Nephron progenitor cell (in vitro differentiated cells): ENCODE measurements at regions not wholly inside any gene's neighbourhood (a gene's known extent, or its start where the extent isn't known, plus 50 kb on each side); places are given as distances from the start of the nearest gene placed in this dataset.
"Not testable (repeated sequence)": the region's sequence is repeated elsewhere in the genome, so short reads cannot be mapped to it uniquely, and the experiment has no call there.

Experiments used
- DNase-seq: peaks from one replicate; pipeline ENCODE4 v3.0.0; 2021
- H3K27ac Mint-ChIP-seq: 2 replicates; pipeline ENCODE4 v1.8.0; 2021; ENCODE audit warnings: mild to moderate bottlenecking, moderate library complexity, mixed read lengths
- H3K27me3 Mint-ChIP-seq: 2 replicates; pipeline ENCODE4 v1.8.0; 2021; ENCODE audit warnings: mild to moderate bottlenecking, low read depth, mixed read lengths; ENCODE audit not compliant: poor library complexity
- H3K36me3 Mint-ChIP-seq: 2 replicates; pipeline ENCODE4 v1.8.0; 2021; ENCODE audit warnings: low read depth, mixed read lengths
- H3K4me1 Mint-ChIP-seq: 2 replicates; pipeline ENCODE4 v1.8.0; 2021; ENCODE audit warnings: mixed read lengths
- H3K4me3 Mint-ChIP-seq: 2 replicates; pipeline ENCODE4 v1.8.0; 2021; ENCODE audit warnings: mild to moderate bottlenecking, moderate library complexity, mixed read lengths
- H3K9me3 Mint-ChIP-seq: 2 replicates; pipeline ENCODE4 v1.8.0; 2021; ENCODE audit warnings: mild to moderate bottlenecking, moderate library complexity, mixed read lengths
- CTCF ChIP-seq: fragments of 200-600 bp; sonication (generic); IDR thresholded peaks from 2 replicates; pipeline ENCODE4 v1.5.0; 2021; ENCODE audit warnings: antibody characterized with exemption

GRCh38 chr4:112823156-112823555 lies 186.2 kb downstream of the LARP7 start:
- Mint-ChIP-seq H3K4me1 (peaks cover 25% of the 10 kb centered on the region), H3K9me3 (peaks cover 12% of the 10 kb centered on the region), H3K27ac (no peak overlapping the region), H3K4me3 (no peak overlapping the region), H3K36me3 (peaks cover 35% of the 10 kb centered on the region), H3K27me3 (peaks cover 6% of the 10 kb centered on the region)
- no peak for TF ChIP-seq CTCF
- no peak for DNase-seq

GRCh38 chr4:112823606-112824005 lies 186.7 kb downstream of the LARP7 start:
- peaks cover 17% of the 10 kb centered on the region for H3K9me3 Mint-ChIP-seq
- no peak overlapping the region for H3K4me3 Mint-ChIP-seq
- peaks cover 39% of the 10 kb centered on the region for H3K36me3 Mint-ChIP-seq
- peaks cover 6% of the 10 kb centered on the region for H3K27me3 Mint-ChIP-seq
- H3K27ac Mint-ChIP-seq = no peak overlapping the region
- no peak for DNase-seq
- no peak for TF ChIP-seq CTCF
- peaks cover 20% of the 10 kb centered on the region for H3K4me1 Mint-ChIP-seq

- H3K4me1 Mint-ChIP-seq = no peaks in the 10 kb centered on the region
- no peak for TF ChIP-seq CTCF
- H3K27me3 Mint-ChIP-seq = peaks cover 3% of the 10 kb centered on the region
- peaks cover 65% of the 10 kb centered on the region for H3K9me3 Mint-ChIP-seq
- H3K36me3 Mint-ChIP-seq = peaks cover 63% of the 10 kb centered on the region
- H3K4me3 Mint-ChIP-seq = no peak overlapping the region
- DNase-seq = no peak
- no peak overlapping the region for H3K27ac Mint-ChIP-seq
These were observed 193.9 kb downstream of the LARP7 start for GRCh38 chr4:112830753-112831386.

- H3K27me3 Mint-ChIP-seq = no peaks in the 10 kb centered on the region
- no peak for TF ChIP-seq CTCF
- H3K27ac Mint-ChIP-seq = no peak overlapping the region
- peaks cover 57% of the 10 kb centered on the region for H3K36me3 Mint-ChIP-seq
- no peak overlapping the region for H3K4me3 Mint-ChIP-seq
- H3K9me3 Mint-ChIP-seq = peaks cover 68% of the 10 kb centered on the region
- DNase-seq = no peak
- no peaks in the 10 kb centered on the region for H3K4me1 Mint-ChIP-seq
These were observed 195.6 kb downstream of the LARP7 start for GRCh38 chr4:112832493-112832892.

- Mint-ChIP-seq H3K4me3 (no peak overlapping the region), H3K9me3 (peaks cover 39% of the 10 kb centered on the region), H3K4me1 (no peaks in the 10 kb centered on the region), H3K27me3 (no peaks in the 10 kb centered on the region), H3K36me3 (peaks cover 32% of the 10 kb centered on the region), H3K27ac (no peak overlapping the region)
- DNase-seq = no peak
- TF ChIP-seq CTCF = no peak
These were observed 200.0 kb downstream of the LARP7 start for GRCh38 chr4:112836895-112837294.

GRCh38 chr4:112838015-112838414 lies 201.1 kb downstream of the LARP7 start:
- not testable (repeated sequence) for H3K27ac Mint-ChIP-seq, H3K4me1 Mint-ChIP-seq, H3K27me3 Mint-ChIP-seq, DNase-seq, H3K4me3 Mint-ChIP-seq
- H3K36me3 Mint-ChIP-seq = peaks cover 22% of the 10 kb centered on the region
- peaks cover 29% of the 10 kb centered on the region for H3K9me3 Mint-ChIP-seq
